K562 (cell line): ENCODE measurements at regions not wholly inside any gene's neighbourhood (a gene's known extent, or its start where the extent isn't known, plus 50 kb on each side); places are given as distances from the start of the nearest gene placed in this dataset.

Experiments used
- ATAC-seq: fragments of 200-7000 bp; cut with Tn5 transposase; 3 replicates; pipeline ENCODE4 v1.9.1; 2020; ENCODE audit warnings: moderate library complexity
- BruUV-seq: library from RNA; stranded (reverse); fragments of 400-500 nt; replicated peaks from 2 replicates; lab custom pipeline; 2021; lab: Mats Ljungman, UMichigan
- CTCF ChIA-PET: fragments of 300-600 bp; formaldehyde crosslinking; extraction: SDS; loops from one replicate; lab custom pipeline; 2021; ENCODE audit warnings: low intra/inter-chr PET ratio; lab: Yijun Ruan, JAX
- POLR2A ChIA-PET: fragments of 300-600, 350-650 bp; sonication (Branson Sonifier 250); formaldehyde crosslinking; extraction: SDS; loops from one replicate; lab custom pipeline; 2021; ENCODE audit warnings: antibody characterized with exemption, inconsistent platforms; lab: Yijun Ruan, JAX
- DNase-seq, 4 experiments: peaks; one replicate each; pipeline versions ENCODE4 v3.0.0 to v3.0.0-alpha.2; 2011 to 2018; ENCODE audit warnings: low spot score in 3 of 4, mixed read lengths in 3 of 4; ENCODE audit errors: extremely low read depth in 1 of 4
- FAIRE-seq: peaks from 2 replicates; lab custom pipeline; 2011; peaks lifted over from hg19 to GRCh38; lab: Jason Lieb, UNC
- H2AFZ ChIP-seq: 2 replicates; pipeline ENCODE4 v1.6.0; 2011; ENCODE audit warnings: low read depth, low read length, control low read depth, inconsistent platforms
- H3K27ac ChIP-seq: fragments of 200-600 bp; 3 replicates; pipeline ENCODE4 v1.8.0; 2011; ENCODE audit warnings: low read depth, mild to moderate bottlenecking, control low read depth, inconsistent platforms, low read length, moderate library complexity, mixed read lengths; ENCODE audit errors: extremely low read depth
- H3K27me3 ChIP-seq, 2 experiments: fragments of 300-600 bp in 1 of 2; 2 replicates in 1 of 2; 3 replicates in 1 of 2; pipeline versions ENCODE4 v1.6.0 to v1.8.0; 2011; ENCODE audit warnings: inconsistent platforms in 2 of 2, low read length in 2 of 2, mild to moderate bottlenecking in 1 of 2, mixed read lengths in 1 of 2, moderate library complexity in 1 of 2; ENCODE audit not compliant: control insufficient read depth in 2 of 2, insufficient read depth in 2 of 2
- H3K36me3 ChIP-seq: fragments of 300-600 bp; 3 replicates; pipeline ENCODE4 v1.8.0; 2011; ENCODE audit warnings: mild to moderate bottlenecking, low read length, inconsistent platforms; ENCODE audit not compliant: control insufficient read depth, insufficient read depth
- H3K4me1 ChIP-seq, 2 experiments: fragments of 200-600 bp in 1 of 2; replicated peaks in 1 of 2; 2 replicates in 1 of 2; 3 replicates in 1 of 2; pipeline versions ENCODE4 v1.5.1 to v1.8.0; 2011; ENCODE audit warnings: inconsistent platforms in 2 of 2, low read length in 2 of 2, mild to moderate bottlenecking in 1 of 2, mixed read lengths in 1 of 2, moderate library complexity in 1 of 2; ENCODE audit not compliant: control insufficient read depth in 2 of 2, insufficient read depth in 2 of 2
- H3K4me2 ChIP-seq: 2 replicates; pipeline ENCODE4 v1.6.1; 2011; ENCODE audit warnings: low read length, control low read depth, inconsistent platforms, mixed read lengths; ENCODE audit not compliant: insufficient read depth
- H3K4me3 ChIP-seq: fragments of 200-600 bp; sonication (generic), shearing (Covaris generic); 2 replicates; pipeline ENCODE4 v1.5.1; 2016; ENCODE audit warnings: control low read depth, inconsistent platforms
- H3K79me2 ChIP-seq: fragments of 200-600 bp; 3 replicates; pipeline ENCODE4 v1.8.0; 2011; ENCODE audit warnings: low read length, inconsistent platforms; ENCODE audit not compliant: control insufficient read depth, insufficient read depth
- H3K9ac ChIP-seq, 2 experiments: 2 replicates each; pipeline versions ENCODE4 v1.6.0 to v1.6.1; 2011; ENCODE audit warnings: low read depth in 2 of 2, low read length in 2 of 2, control low read depth in 1 of 2, inconsistent platforms in 1 of 2, mild to moderate bottlenecking in 1 of 2, mixed read lengths in 1 of 2; ENCODE audit not compliant: insufficient read depth in 1 of 2
- H3K9me1 ChIP-seq: one replicate; pipeline ENCODE4 v1.6.0; 2011; ENCODE audit warnings: inconsistent platforms, mild to moderate bottlenecking, low read length, moderate library complexity; ENCODE audit not compliant: control insufficient read depth, insufficient read depth
- H3K9me3 ChIP-seq: replicated peaks from 2 replicates; pipeline ENCODE4 v1.5.1; 2011; ENCODE audit warnings: low read depth, low read length, inconsistent platforms; ENCODE audit not compliant: control insufficient read depth, insufficient read depth
- H4K20me1 ChIP-seq: replicated peaks from 2 replicates; pipeline ENCODE4 v1.6.1; 2011; ENCODE audit warnings: low read length, inconsistent platforms, mixed read lengths; ENCODE audit not compliant: control insufficient read depth, insufficient read depth
- ATF4 ChIP-seq: fragments of 450-650 bp; formaldehyde crosslinking; IDR thresholded peaks from 2 replicates; pipeline ENCODE4 v1.4.0; 2022; ENCODE audit warnings: mild to moderate bottlenecking, moderate library complexity
- EGR1 ChIP-seq: fragments of 450-650 bp; conservative IDR thresholded peaks from 2 replicates; pipeline ENCODE4 v1.6.1; 2017; ENCODE audit warnings: mild to moderate bottlenecking
- ELF1 ChIP-seq: fragments of 200-800 bp; sonication (Bioruptor generic); IDR thresholded peaks from 2 replicates; pipeline ENCODE4 v1.6.1; 2016; ENCODE audit warnings: missing genetic modification characterization, missing compliant biosample characterization
- ETS1 ChIP-seq: conservative IDR thresholded peaks from 2 replicates; pipeline ENCODE4 v1.6.1; 2011; ENCODE audit warnings: low read depth, mild to moderate bottlenecking, low read length; ENCODE audit not compliant: control insufficient read depth
- FOXO4 ChIP-seq: fragments of 450-650 bp; formaldehyde crosslinking; IDR thresholded peaks from 2 replicates; pipeline ENCODE4 v1.4.0; 2020; ENCODE audit warnings: mild to moderate bottlenecking, moderate library complexity
- SMAD1 ChIP-seq: fragments of 150-350 bp; IDR thresholded peaks from 2 replicates; pipeline ENCODE4 v1.6.1; 2014; ENCODE audit warnings: low read length, low read depth; ENCODE audit not compliant: partially characterized antibody
- STAT5B ChIP-seq: fragments of 250-450 bp; sonication (Bioruptor Pico); IDR thresholded peaks from 2 replicates; pipeline ENCODE4 v1.8.0; 2021; ENCODE audit warnings: mild to moderate bottlenecking, inconsistent platforms
- ZBTB17 ChIP-seq: fragments of 450-650 bp; formaldehyde crosslinking; IDR thresholded peaks from 2 replicates; pipeline ENCODE4 v1.4.0; 2020; ENCODE audit warnings: mild to moderate bottlenecking
- ZMIZ1 ChIP-seq, 2 experiments: fragments of 150-350 bp in 1 of 2; IDR thresholded peaks; 2 replicates each; pipeline ENCODE4 v1.6.1; 2012 to 2016; ENCODE audit warnings: low read depth in 2 of 2, low read length in 2 of 2, mild to moderate bottlenecking in 1 of 2, moderate library complexity in 1 of 2
- ZNF140 ChIP-seq: fragments of 250-450 bp; sonication (Bioruptor Pico); IDR thresholded peaks from 2 replicates; pipeline ENCODE4 v1.8.0; 2021; ENCODE audit warnings: moderate library complexity, mild to moderate bottlenecking, inconsistent platforms
- ZNF174 ChIP-seq: fragments of 250-450 bp; sonication (Bioruptor Pico); IDR thresholded peaks from 2 replicates; pipeline ENCODE4 v1.4.0; 2020; ENCODE audit warnings: mild to moderate bottlenecking
- ZNF24 ChIP-seq: fragments of 450-650 bp; IDR thresholded peaks from 2 replicates; pipeline ENCODE4 v1.6.1; 2016
- ZNF3 ChIP-seq: fragments of 250-450 bp; sonication (Bioruptor Pico); IDR thresholded peaks from 2 replicates; pipeline ENCODE4 v1.5.0; 2021; ENCODE audit warnings: mild to moderate bottlenecking, moderate library complexity
- ZNF311 ChIP-seq: fragments of 250-450 bp; sonication (Bioruptor Pico); IDR thresholded peaks from 2 replicates; pipeline ENCODE4 v1.4.0; 2020; ENCODE audit warnings: mild to moderate bottlenecking, moderate library complexity
- WGBS: fragments of 100-300 bp; shearing (Covaris generic); methylation state at CpG from one replicate; pipeline ENCODE4 v1.1.6; 2016; ENCODE audit warnings: low coverage, mixed read lengths; ENCODE audit not compliant: insufficient coverage; ENCODE audit errors: missing lambda C conversion rate; 5-methylcytosine and 5-hydroxymethylcytosine counted together
- in situ Hi-C: fragments of 300-500 bp; cut with MboI; formaldehyde crosslinking; loops from 4 replicates; pipeline ENCODE4 v1.15.0; 2018; ENCODE audit warnings: inconsistent platforms, mixed read lengths
- intact Hi-C: fragments of 100-400 bp; cut with micrococcal nuclease; formaldehyde crosslinking; loops from 2 replicates; pipeline ENCODE4 v1.14.2; 2022

- TF ChIP-seq ZMIZ1 (IDR thresholded peaks at IDR 0.05; ENCODE audit: low read depth in 2 of 2, low read length in 2 of 2), result no peak
These were observed 566.5 kb upstream of the PKN2 start (continued) for GRCh38 chr1:88117597-88117996.

- Histone ChIP-seq H3K4me1 (no peaks in the 10 kb centered on the region), H3K27me3 (no peaks in the 10 kb centered on the region), H3K36me3 (no peaks in the 10 kb centered on the region), H3K9ac (no peak overlapping the region), H3K4me2 (no peak overlapping the region), H3K4me3 (no peak overlapping the region), H3K9me3 (no peaks in the 10 kb centered on the region), H4K20me1 (no peaks in the 10 kb centered on the region), H3K79me2 (no peaks in the 10 kb centered on the region), H2AFZ (no peak overlapping the region), H3K9me1 (no peaks in the 10 kb centered on the region), H3K27ac (no peak overlapping the region)
- POLR2A ChIA-PET, result no interaction called here
- WGBS, result 0% methylated on average over 6 of the region's 6 CpGs
- CTCF ChIA-PET, result no interaction called here
- no peak for DNase-seq
- ATAC-seq, result no peak
- intact Hi-C loops (no loop called here), in situ Hi-C loops (no loop called here)
- no TSS peak for BruUV-seq
- no peak for FAIRE-seq
- TF ChIP-seq ELF1 (tag), result no peak
- no peak for TF ChIP-seq ETS1
- TF ChIP-seq ZNF24, result no peak
- TF ChIP-seq ZBTB17 (CRISPR knock-in tag), result no peak
- TF ChIP-seq ATF4 (CRISPR knock-in tag), result no peak
- TF ChIP-seq ZNF174 (CRISPR knock-in tag), result no peak
- no peak for TF ChIP-seq SMAD1
- no peak for TF ChIP-seq ZNF3 (CRISPR knock-in tag)
- no peak for TF ChIP-seq ZNF311 (CRISPR knock-in tag)
- no peak for TF ChIP-seq STAT5B (CRISPR knock-in tag)
- no peak for TF ChIP-seq EGR1
- TF ChIP-seq ZNF140, result no peak
- TF ChIP-seq FOXO4, result no peak
These were observed 565.8 kb upstream of the PKN2 start for GRCh38 chr1:88118176-88118845.
